ENCODE measurements at regions not wholly inside any gene's neighbourhood (a gene's known extent, or its start where the extent isn't known, plus 50 kb on each side); places are given as distances from the start of the nearest gene placed in this dataset.
"Not testable (repeated sequence)": the region's sequence is repeated elsewhere in the genome, so short reads cannot be mapped to it uniquely, and the experiment has no call there.

GRCh38 chr11:46204415-46204814, 73.0 kb upstream of the CREB3L1 start:
- not testable (repeated sequence) for TF ChIP-seq ZFP3 (CRISPR knock-in tag; IDR thresholded peaks at IDR 0.05); TCF4 (CRISPR knock-in tag; IDR thresholded peaks at IDR 0.05; ENCODE audit: borderline replicate concordance); GLIS3 (CRISPR knock-in tag; IDR thresholded peaks at IDR 0.05); ZFP30 (CRISPR knock-in tag; IDR thresholded peaks at IDR 0.05); CSDC2 (CRISPR knock-in tag; IDR thresholded peaks at IDR 0.05); ZNF565 (CRISPR knock-in tag; conservative IDR thresholded peaks at IDR 0.05; ENCODE audit: low read depth); RARB (CRISPR knock-in tag; IDR thresholded peaks at IDR 0.05); SNAI2 (CRISPR knock-in tag; IDR thresholded peaks at IDR 0.05); TOX (CRISPR knock-in tag; IDR thresholded peaks at IDR 0.05; ENCODE audit: borderline replicate concordance); PATZ1 (CRISPR knock-in tag; IDR thresholded peaks at IDR 0.05; ENCODE audit: borderline replicate concordance); ARNTL (CRISPR knock-in tag; IDR thresholded peaks at IDR 0.05; ENCODE audit: borderline replicate concordance, low read depth); OSR1 (CRISPR knock-in tag; IDR thresholded peaks at IDR 0.05); ZNF70 (CRISPR knock-in tag; IDR thresholded peaks at IDR 0.05); BACH2 (CRISPR knock-in tag; IDR thresholded peaks at IDR 0.05; ENCODE audit: borderline replicate concordance)

Data from SK-N-SH treated with all-trans-retinoic acid at 6 μM for 48 hours (cell line).